Neural cell (in vitro differentiated cells): ENCODE measurements at regions not wholly inside any gene's neighbourhood (a gene's known extent, or its start where the extent isn't known, plus 50 kb on each side); places are given as distances from the start of the nearest gene placed in this dataset.

ENCODE experiments used
- H2AFZ ChIP-seq: fragments of 200-600, 300-800 bp; sonication (generic), shearing (Covaris generic); 2 replicates; pipeline ENCODE4 v1.6.0; 2014; ENCODE audit warnings: low read depth, mild to moderate bottlenecking, antibody characterized with exemption, low read length, moderate library complexity
- H3F3A ChIP-seq: fragments of 200-600 bp; shearing (Covaris generic); 2 replicates; pipeline ENCODE4 v1.6.1; 2016; ENCODE audit warnings: mild to moderate bottlenecking, moderate library complexity, mixed read lengths, antibody characterized with exemption, low read length; ENCODE audit not compliant: insufficient read depth, poor library complexity, severe bottlenecking
- H3K27ac ChIP-seq: fragments of 200-600, 300-800 bp; sonication (generic), shearing (Covaris generic); 2 replicates; pipeline ENCODE4 v1.5.1; 2014; ENCODE audit warnings: mild to moderate bottlenecking, low read length, moderate library complexity
- H3K27me3 ChIP-seq: fragments of 300-800, 200-600 bp; sonication (generic), shearing (Covaris generic); 2 replicates; pipeline ENCODE4 v1.6.0; 2014; ENCODE audit warnings: mild to moderate bottlenecking, low read depth, low read length, moderate library complexity; ENCODE audit not compliant: insufficient read depth
- H3K36me3 ChIP-seq: fragments of 300-800, 200-600 bp; sonication (generic), shearing (Covaris generic); 2 replicates; pipeline ENCODE4 v1.5.1; 2014; ENCODE audit warnings: mild to moderate bottlenecking, antibody characterized with exemption, low read length, moderate library complexity; ENCODE audit not compliant: insufficient read depth
- H3K4me2 ChIP-seq: fragments of 300-800, 200-600 bp; sonication (generic), shearing (Covaris generic); 2 replicates; pipeline ENCODE4 v1.6.0; 2014; ENCODE audit warnings: mild to moderate bottlenecking, low read length
- H3K4me3 ChIP-seq: fragments of 300-800, 200-600 bp; sonication (generic), shearing (Covaris generic); 2 replicates; pipeline ENCODE4 v1.5.1; 2014; ENCODE audit warnings: mild to moderate bottlenecking, low read length, moderate library complexity
- H3K79me2 ChIP-seq: fragments of 200-600 bp; shearing (Covaris generic); replicated peaks from 2 replicates; pipeline ENCODE4 v1.6.0; 2014; ENCODE audit warnings: mild to moderate bottlenecking, low read length, moderate library complexity; ENCODE audit not compliant: insufficient read depth
- H3K9ac ChIP-seq: fragments of 300-800, 200-600 bp; sonication (generic), shearing (Covaris generic); 2 replicates; pipeline ENCODE4 v1.6.1; 2016; ENCODE audit warnings: mild to moderate bottlenecking, low read length, mixed read lengths
- H3K9me2 ChIP-seq: fragments of 200-600 bp; shearing (Covaris generic); 2 replicates; pipeline ENCODE4 v1.6.1; 2016; ENCODE audit warnings: mild to moderate bottlenecking, low read length, mixed read lengths; ENCODE audit not compliant: insufficient read depth
- H3K9me3 ChIP-seq: fragments of 200-600, 300-800 bp; sonication (generic), shearing (Covaris generic); 2 replicates; pipeline ENCODE4 v1.6.1; 2016; ENCODE audit warnings: mild to moderate bottlenecking, mixed run types, low read length, moderate library complexity, mixed read lengths
- H4K20me1 ChIP-seq: fragments of 200-600 bp; shearing (Covaris generic); 2 replicates; pipeline ENCODE4 v1.6.1; 2016; ENCODE audit warnings: mild to moderate bottlenecking, mixed run types; ENCODE audit not compliant: insufficient read depth
- EP300 ChIP-seq: fragments of 450-650 bp; conservative IDR thresholded peaks from 2 replicates; pipeline ENCODE4 v1.6.1; 2014; ENCODE audit warnings: antibody characterized with exemption, mild to moderate bottlenecking, moderate library complexity; ENCODE audit not compliant: poor library complexity, severe bottlenecking
- EZH2 ChIP-seq: fragments of 200-600, 300-800 bp; shearing (Covaris generic), sonication (generic); IDR thresholded peaks from 2 replicates; pipeline ENCODE4 v1.6.1; 2014; ENCODE audit warnings: antibody characterized with exemption, low read length, borderline replicate concordance, mild to moderate bottlenecking; ENCODE audit not compliant: insufficient read depth, poor library complexity, severe bottlenecking
- MXI1 ChIP-seq: fragments of 450-650 bp; conservative IDR thresholded peaks from 2 replicates; pipeline ENCODE4 v1.6.1; 2014; ENCODE audit warnings: antibody characterized with exemption, mild to moderate bottlenecking; ENCODE audit not compliant: poor library complexity, severe bottlenecking
- POLR2AphosphoS5 ChIP-seq: IDR thresholded peaks from 2 replicates; pipeline ENCODE4 v1.6.1; 2012
- RAD21 ChIP-seq: fragments of 450-650 bp; conservative IDR thresholded peaks from 2 replicates; pipeline ENCODE4 v1.6.1; 2014; ENCODE audit warnings: antibody characterized with exemption, mild to moderate bottlenecking, moderate library complexity
- SMC3 ChIP-seq: fragments of 450-650 bp; conservative IDR thresholded peaks from 2 replicates; pipeline ENCODE4 v1.6.1; 2014; ENCODE audit warnings: antibody characterized with exemption, mild to moderate bottlenecking, moderate library complexity; ENCODE audit not compliant: poor library complexity
- TAF1 ChIP-seq: IDR thresholded peaks from 2 replicates; pipeline ENCODE4 v1.6.1; 2012; ENCODE audit warnings: low read depth
- TF ChIP-seq, protein P1 (sequence below): fragments of 450-650 bp; IDR thresholded peaks from 2 replicates; pipeline ENCODE4 v1.5.1; 2014; ENCODE audit warnings: antibody characterized with exemption, mild to moderate bottlenecking, moderate library complexity; ENCODE audit not compliant: poor library complexity, severe bottlenecking
- TF ChIP-seq, protein P2 (sequence below): IDR thresholded peaks from 2 replicates; pipeline ENCODE4 v1.6.1; 2012; ENCODE audit warnings: borderline replicate concordance

DNA sequence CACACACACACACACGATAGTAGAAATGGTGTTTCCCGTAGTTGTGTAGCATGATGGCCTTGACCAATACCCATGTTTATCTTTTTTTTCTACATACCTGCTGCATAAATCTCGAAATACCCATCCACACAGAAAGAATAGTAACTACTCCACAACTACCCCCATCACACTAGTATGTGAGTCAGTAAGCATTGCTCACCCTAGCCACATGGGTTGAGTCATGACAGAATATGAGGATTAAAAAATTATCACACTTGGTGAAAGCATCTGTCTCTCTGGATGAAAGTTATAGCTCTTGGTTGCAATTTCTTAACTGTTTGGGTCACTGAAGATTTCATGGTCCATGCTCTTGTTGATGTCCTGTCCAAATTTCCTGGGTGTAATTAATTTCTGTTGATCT lies 103.4 kb upstream of the MDFIC start:
- H2AFZ ChIP-seq = no peak overlapping the region
- H3K9ac ChIP-seq = no peak overlapping the region
- no peak overlapping the region for H3K4me3 ChIP-seq
- TF ChIP-seq EP300 = no peak
- TF ChIP-seq EZH2 = no peak
- no peak for TF ChIP-seq MXI1
- TF ChIP-seq, protein P1, sequence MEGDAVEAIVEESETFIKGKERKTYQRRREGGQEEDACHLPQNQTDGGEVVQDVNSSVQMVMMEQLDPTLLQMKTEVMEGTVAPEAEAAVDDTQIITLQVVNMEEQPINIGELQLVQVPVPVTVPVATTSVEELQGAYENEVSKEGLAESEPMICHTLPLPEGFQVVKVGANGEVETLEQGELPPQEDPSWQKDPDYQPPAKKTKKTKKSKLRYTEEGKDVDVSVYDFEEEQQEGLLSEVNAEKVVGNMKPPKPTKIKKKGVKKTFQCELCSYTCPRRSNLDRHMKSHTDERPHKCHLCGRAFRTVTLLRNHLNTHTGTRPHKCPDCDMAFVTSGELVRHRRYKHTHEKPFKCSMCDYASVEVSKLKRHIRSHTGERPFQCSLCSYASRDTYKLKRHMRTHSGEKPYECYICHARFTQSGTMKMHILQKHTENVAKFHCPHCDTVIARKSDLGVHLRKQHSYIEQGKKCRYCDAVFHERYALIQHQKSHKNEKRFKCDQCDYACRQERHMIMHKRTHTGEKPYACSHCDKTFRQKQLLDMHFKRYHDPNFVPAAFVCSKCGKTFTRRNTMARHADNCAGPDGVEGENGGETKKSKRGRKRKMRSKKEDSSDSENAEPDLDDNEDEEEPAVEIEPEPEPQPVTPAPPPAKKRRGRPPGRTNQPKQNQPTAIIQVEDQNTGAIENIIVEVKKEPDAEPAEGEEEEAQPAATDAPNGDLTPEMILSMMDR = no peak
- no peak for TF ChIP-seq POLR2AphosphoS5
- no peak for TF ChIP-seq TAF1
- TF ChIP-seq RAD21 = no peak
- TF ChIP-seq, protein P2, sequence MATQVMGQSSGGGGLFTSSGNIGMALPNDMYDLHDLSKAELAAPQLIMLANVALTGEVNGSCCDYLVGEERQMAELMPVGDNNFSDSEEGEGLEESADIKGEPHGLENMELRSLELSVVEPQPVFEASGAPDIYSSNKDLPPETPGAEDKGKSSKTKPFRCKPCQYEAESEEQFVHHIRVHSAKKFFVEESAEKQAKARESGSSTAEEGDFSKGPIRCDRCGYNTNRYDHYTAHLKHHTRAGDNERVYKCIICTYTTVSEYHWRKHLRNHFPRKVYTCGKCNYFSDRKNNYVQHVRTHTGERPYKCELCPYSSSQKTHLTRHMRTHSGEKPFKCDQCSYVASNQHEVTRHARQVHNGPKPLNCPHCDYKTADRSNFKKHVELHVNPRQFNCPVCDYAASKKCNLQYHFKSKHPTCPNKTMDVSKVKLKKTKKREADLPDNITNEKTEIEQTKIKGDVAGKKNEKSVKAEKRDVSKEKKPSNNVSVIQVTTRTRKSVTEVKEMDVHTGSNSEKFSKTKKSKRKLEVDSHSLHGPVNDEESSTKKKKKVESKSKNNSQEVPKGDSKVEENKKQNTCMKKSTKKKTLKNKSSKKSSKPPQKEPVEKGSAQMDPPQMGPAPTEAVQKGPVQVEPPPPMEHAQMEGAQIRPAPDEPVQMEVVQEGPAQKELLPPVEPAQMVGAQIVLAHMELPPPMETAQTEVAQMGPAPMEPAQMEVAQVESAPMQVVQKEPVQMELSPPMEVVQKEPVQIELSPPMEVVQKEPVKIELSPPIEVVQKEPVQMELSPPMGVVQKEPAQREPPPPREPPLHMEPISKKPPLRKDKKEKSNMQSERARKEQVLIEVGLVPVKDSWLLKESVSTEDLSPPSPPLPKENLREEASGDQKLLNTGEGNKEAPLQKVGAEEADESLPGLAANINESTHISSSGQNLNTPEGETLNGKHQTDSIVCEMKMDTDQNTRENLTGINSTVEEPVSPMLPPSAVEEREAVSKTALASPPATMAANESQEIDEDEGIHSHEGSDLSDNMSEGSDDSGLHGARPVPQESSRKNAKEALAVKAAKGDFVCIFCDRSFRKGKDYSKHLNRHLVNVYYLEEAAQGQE = no peak
- TF ChIP-seq SMC3 = no peak
- no peaks in the 10 kb centered on the region for H4K20me1 ChIP-seq
- H3K27ac ChIP-seq = no peak overlapping the region
- no peaks in the 10 kb centered on the region for H3K9me3 ChIP-seq
- H3K36me3 ChIP-seq = no peaks in the 10 kb centered on the region
- H3K79me2 ChIP-seq = no peaks in the 10 kb centered on the region
- no peaks in the 10 kb centered on the region for H3K27me3 ChIP-seq
- H3K9me2 ChIP-seq = no peaks in the 10 kb centered on the region
- no peaks in the 10 kb centered on the region for H3F3A ChIP-seq
- H3K4me2 ChIP-seq = no peak overlapping the region

DNA sequence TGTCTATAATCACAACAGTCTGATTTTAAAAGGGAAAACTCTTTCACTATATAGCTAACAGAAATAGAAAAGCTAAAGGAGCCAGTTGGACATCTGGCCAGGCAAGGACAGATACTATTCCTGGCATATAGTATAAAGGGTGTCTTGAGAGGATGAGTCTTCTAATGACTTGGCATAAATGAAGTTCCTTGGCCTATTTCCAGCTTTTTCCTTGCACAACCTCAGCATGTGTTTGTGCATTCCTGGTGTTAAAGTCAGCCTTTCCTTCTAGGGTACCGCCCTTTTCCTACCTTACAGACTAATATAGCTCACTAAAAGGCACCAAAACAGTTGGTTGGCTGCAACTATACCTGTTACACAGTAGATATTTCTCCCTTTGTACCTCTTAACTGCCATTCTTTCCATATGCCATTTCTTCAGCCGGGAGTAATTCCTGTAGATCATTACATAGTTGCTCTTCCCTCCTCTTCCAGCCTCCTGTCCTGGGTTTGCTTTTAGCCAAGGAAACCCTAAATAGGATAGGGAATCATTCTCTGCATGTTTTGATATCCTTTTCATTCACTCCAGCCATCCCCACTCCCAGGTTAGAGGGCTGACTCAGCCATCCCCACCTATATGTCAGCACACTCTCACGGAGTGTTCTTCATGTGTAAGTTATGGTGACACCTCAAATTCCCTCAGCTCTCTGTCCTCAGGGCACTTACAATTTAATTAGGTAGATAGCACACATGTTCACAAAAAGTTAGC lies 102.1 kb upstream of the MDFIC start:
- Histone ChIP-seq H3K79me2 (no peaks in the 10 kb centered on the region), H3K9me3 (no peaks in the 10 kb centered on the region), H3K4me3 (no peak overlapping the region), H3K36me3 (no peaks in the 10 kb centered on the region), H3K27ac (no peak overlapping the region), H3K27me3 (no peaks in the 10 kb centered on the region), H3K9me2 (no peaks in the 10 kb centered on the region), H4K20me1 (no peaks in the 10 kb centered on the region), H2AFZ (no peak overlapping the region), H3K9ac (no peak overlapping the region), H3K4me2 (no peak overlapping the region), H3F3A (no peaks in the 10 kb centered on the region)
- no peak for TF ChIP-seq SMC3
- TF ChIP-seq TAF1 = no peak
- TF ChIP-seq, protein P2 = no peak
- TF ChIP-seq RAD21 = no peak
- no peak for TF ChIP-seq MXI1
- TF ChIP-seq, protein P1 = no peak
- no peak for TF ChIP-seq EP300
- TF ChIP-seq EZH2 = no peak
- no peak for TF ChIP-seq POLR2AphosphoS5
